WTC11 (cell line): ENCODE measurements at regions not wholly inside any gene's neighbourhood (a gene's known extent, or its start where the extent isn't known, plus 50 kb on each side); places are given as distances from the start of the nearest gene placed in this dataset.
A peak's percentile ranks its signal among the peaks of the same experiment; 100 is the strongest.

Experiments
- ATAC-seq: fragments of 200-7000 bp; cut with Tn5 transposase; 2 replicates; pipeline ENCODE4 v1.10.0; 2021; ENCODE audit warnings: mild to moderate bottlenecking, moderate library complexity
- CTCF ChIA-PET: fragments of 300-600 bp; sonication (Branson Sonifier 250); formaldehyde crosslinking; loops from one replicate; lab custom pipeline; 2021; ENCODE audit warnings: antibody characterized with exemption; lab: Charles Lee
- POLR2A ChIA-PET: fragments of 350-600 bp; sonication (Branson Sonifier 250); formaldehyde crosslinking; loops from one replicate; lab custom pipeline; 2021; ENCODE audit warnings: antibody characterized with exemption; lab: Charles Lee
- DNase-seq: peaks from one replicate; pipeline ENCODE4 v3.0.0; 2021; ENCODE audit warnings: low spot score
- H3K27ac Mint-ChIP-seq: 2 replicates; pipeline ENCODE4 v1.8.0; 2021; ENCODE audit warnings: mixed read lengths
- H3K27me3 Mint-ChIP-seq: 2 replicates; pipeline ENCODE4 v1.8.0; 2021; ENCODE audit warnings: low read depth, mild to moderate bottlenecking, moderate library complexity, mixed read lengths
- H3K36me3 Mint-ChIP-seq: 2 replicates; pipeline ENCODE4 v1.8.0; 2021; ENCODE audit warnings: mixed read lengths
- H3K4me1 Mint-ChIP-seq: 2 replicates; pipeline ENCODE4 v1.8.0; 2022; ENCODE audit warnings: mixed read lengths
- H3K4me3 Mint-ChIP-seq: 2 replicates; pipeline ENCODE4 v1.8.0; 2021; ENCODE audit warnings: mild to moderate bottlenecking, moderate library complexity, mixed read lengths
- H3K9me3 Mint-ChIP-seq: 2 replicates; pipeline ENCODE4 v1.8.0; 2021; ENCODE audit warnings: mixed read lengths
- ARID4B ChIP-seq: sonication (generic); formaldehyde crosslinking; IDR thresholded peaks from 2 replicates; pipeline ENCODE4 v1.8.0; 2023; ENCODE audit warnings: missing genetic modification reagents, mild to moderate bottlenecking, borderline replicate concordance
- ATF2 ChIP-seq: sonication (generic); formaldehyde crosslinking; IDR thresholded peaks from 2 replicates; pipeline ENCODE4 v1.8.1; 2022; ENCODE audit warnings: low read depth, missing genetic modification reagents, borderline replicate concordance
- ATF6 ChIP-seq: sonication (generic); formaldehyde crosslinking; IDR thresholded peaks from 2 replicates; pipeline ENCODE4 v1.8.1; 2023; ENCODE audit warnings: mild to moderate bottlenecking, missing genetic modification reagents
- CBFB ChIP-seq: sonication (generic); formaldehyde crosslinking; IDR thresholded peaks from 2 replicates; pipeline ENCODE4 v1.8.1; 2022; ENCODE audit warnings: mild to moderate bottlenecking, low read depth, missing genetic modification reagents
- CREB1 ChIP-seq: sonication (generic); formaldehyde crosslinking; IDR thresholded peaks from 2 replicates; pipeline ENCODE4 v1.8.0; 2023; ENCODE audit warnings: mild to moderate bottlenecking, missing genetic modification reagents
- GABPB1 ChIP-seq: sonication (generic); formaldehyde crosslinking; IDR thresholded peaks from 2 replicates; pipeline ENCODE4 v1.8.1; 2023; ENCODE audit warnings: mild to moderate bottlenecking, missing genetic modification reagents
- HMGXB4 ChIP-seq: sonication (generic); formaldehyde crosslinking; IDR thresholded peaks from 2 replicates; pipeline ENCODE4 v1.8.1; 2023; ENCODE audit warnings: mild to moderate bottlenecking, moderate library complexity, missing genetic modification reagents
- IRF1 ChIP-seq: sonication (generic); formaldehyde crosslinking; IDR thresholded peaks from 2 replicates; pipeline ENCODE4 v1.8.0; 2023; ENCODE audit warnings: missing genetic modification reagents
- IRF2 ChIP-seq: sonication (generic); formaldehyde crosslinking; IDR thresholded peaks from 2 replicates; pipeline ENCODE4 v1.8.0; 2022; ENCODE audit warnings: low read depth, missing genetic modification reagents, borderline replicate concordance
- MAX ChIP-seq: sonication (generic); formaldehyde crosslinking; IDR thresholded peaks from 2 replicates; pipeline ENCODE4 v1.8.0; 2022; ENCODE audit warnings: mild to moderate bottlenecking, missing genetic modification reagents
- MLX ChIP-seq: sonication (generic); formaldehyde crosslinking; IDR thresholded peaks from 2 replicates; pipeline ENCODE4 v1.8.1; 2023; ENCODE audit warnings: mild to moderate bottlenecking, missing genetic modification reagents, moderate library complexity
- MYBL2 ChIP-seq: sonication (generic); formaldehyde crosslinking; IDR thresholded peaks from 2 replicates; pipeline ENCODE4 v1.8.1; 2023; ENCODE audit warnings: mild to moderate bottlenecking, moderate library complexity, missing genetic modification reagents
- NR2C2 ChIP-seq: sonication (generic); formaldehyde crosslinking; IDR thresholded peaks from 2 replicates; pipeline ENCODE4 v1.8.0; 2022; ENCODE audit warnings: mild to moderate bottlenecking, missing genetic modification reagents
- PRDM15 ChIP-seq: sonication (generic); formaldehyde crosslinking; IDR thresholded peaks from 2 replicates; pipeline ENCODE4 v1.8.0; 2022; ENCODE audit warnings: missing genetic modification reagents
- PREB ChIP-seq: sonication (generic); formaldehyde crosslinking; IDR thresholded peaks from 2 replicates; pipeline ENCODE4 v1.8.1; 2022; ENCODE audit warnings: mild to moderate bottlenecking, missing genetic modification reagents, moderate library complexity, borderline replicate concordance
- PRRX2 ChIP-seq: fragments of 250-450 bp; sonication (Bioruptor Pico); IDR thresholded peaks from 2 replicates; pipeline ENCODE4 v1.8.0; 2021; ENCODE audit warnings: mild to moderate bottlenecking
- SMAD3 ChIP-seq: sonication (generic); formaldehyde crosslinking; IDR thresholded peaks from 2 replicates; pipeline ENCODE4 v1.8.0; 2022; ENCODE audit warnings: missing genetic modification reagents, mild to moderate bottlenecking, borderline replicate concordance
- ZMAT4 ChIP-seq: fragments of 250-450 bp; sonication (Bioruptor Pico); IDR thresholded peaks from 2 replicates; pipeline ENCODE4 v1.9.0; 2021; ENCODE audit warnings: mild to moderate bottlenecking

GRCh38 chr2:139162957-139163356, 382.8 kb upstream of the NXPH2 start (continued):
- TF ChIP-seq ATF6 (CRISPR knock-in tag) (no peak), CBFB (CRISPR knock-in tag) (no peak), HMGXB4 (CRISPR knock-in tag) (no peak), ATF2 (CRISPR knock-in tag) (no peak), IRF2 (CRISPR knock-in tag) (no peak), MAX (no peak)

GRCh38 chr2:139162456-139162855, 382.3 kb upstream of the NXPH2 start:
- ATAC-seq (no peak), DNase-seq (peak; percentile 14)
- no peak overlapping the region for H3K4me3 Mint-ChIP-seq
- no peaks in the 10 kb centered on the region for H3K27me3 Mint-ChIP-seq
- no peaks in the 10 kb centered on the region for H3K9me3 Mint-ChIP-seq
- no peak overlapping the region for H3K27ac Mint-ChIP-seq
- no peaks in the 10 kb centered on the region for H3K36me3 Mint-ChIP-seq
- POLR2A ChIA-PET: no interaction called here
- H3K4me1 Mint-ChIP-seq: peaks cover 3% of the 10 kb centered on the region
- CTCF ChIA-PET: no interaction called here
- TF ChIP-seq MLX (CRISPR knock-in tag) (no peak), SMAD3 (CRISPR knock-in tag) (no peak), PRRX2 (CRISPR knock-in tag) (no peak), PRDM15 (CRISPR knock-in tag) (no peak), IRF1 (CRISPR knock-in tag) (no peak), ZMAT4 (CRISPR knock-in tag) (no peak), ARID4B (CRISPR knock-in tag) (no peak), GABPB1 (CRISPR knock-in tag) (no peak), MYBL2 (CRISPR knock-in tag) (no peak), CREB1 (no peak), NR2C2 (CRISPR knock-in tag) (no peak), PREB (CRISPR knock-in tag) (no peak)
